ENCODE measurements at regions not wholly inside any gene's neighbourhood (a gene's known extent, or its start where the extent isn't known, plus 50 kb on each side); places are given as distances from the start of the nearest gene placed in this dataset.
"Not testable (repeated sequence)": the region's sequence is repeated elsewhere in the genome, so short reads cannot be mapped to it uniquely, and the experiment has no call there.

DNA sequence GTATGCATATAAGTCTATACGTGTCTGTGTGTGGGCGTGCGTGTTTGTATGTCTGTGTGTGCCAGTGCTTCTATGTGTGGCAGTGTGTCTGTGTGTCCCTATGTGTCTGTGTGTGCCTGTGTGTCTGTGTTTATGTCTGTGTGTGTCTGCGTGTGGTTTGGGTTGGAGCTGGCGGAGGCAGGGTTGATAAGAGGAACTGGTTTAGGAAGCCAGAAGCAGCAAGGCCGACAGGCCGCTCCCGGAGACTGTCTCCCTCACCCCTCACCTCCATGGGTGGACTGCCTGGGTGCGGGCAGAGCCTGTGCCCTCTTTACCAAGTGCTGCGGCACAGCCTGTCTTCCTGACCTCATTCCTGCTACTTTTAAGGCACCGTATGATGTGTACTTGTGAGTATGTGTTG, 327.1 kb upstream of the B3GAT1 start:
- no peak for DNase-seq

DNA sequence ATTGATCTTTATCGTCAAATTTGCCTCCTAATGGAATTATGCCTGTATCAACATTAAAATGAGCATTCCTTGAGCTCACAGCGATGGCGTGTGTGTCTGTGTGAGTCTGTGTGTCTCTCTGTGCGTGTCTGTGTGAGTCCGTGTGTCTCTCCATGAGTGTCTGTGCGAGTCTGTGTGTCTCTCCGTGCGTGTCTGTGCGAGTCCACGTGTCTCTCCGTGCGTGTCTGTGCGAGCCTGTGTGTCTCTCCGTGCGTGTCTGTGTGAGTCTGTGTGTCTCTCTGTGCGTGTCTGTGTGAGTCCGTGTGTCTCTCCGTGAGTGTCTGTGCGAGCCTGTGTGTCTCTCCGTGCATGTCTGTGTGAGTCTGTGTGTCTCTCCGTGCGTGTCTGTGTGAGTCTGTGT, 326.5 kb upstream of the B3GAT1 start:
- DNase-seq, result no peak

DNA sequence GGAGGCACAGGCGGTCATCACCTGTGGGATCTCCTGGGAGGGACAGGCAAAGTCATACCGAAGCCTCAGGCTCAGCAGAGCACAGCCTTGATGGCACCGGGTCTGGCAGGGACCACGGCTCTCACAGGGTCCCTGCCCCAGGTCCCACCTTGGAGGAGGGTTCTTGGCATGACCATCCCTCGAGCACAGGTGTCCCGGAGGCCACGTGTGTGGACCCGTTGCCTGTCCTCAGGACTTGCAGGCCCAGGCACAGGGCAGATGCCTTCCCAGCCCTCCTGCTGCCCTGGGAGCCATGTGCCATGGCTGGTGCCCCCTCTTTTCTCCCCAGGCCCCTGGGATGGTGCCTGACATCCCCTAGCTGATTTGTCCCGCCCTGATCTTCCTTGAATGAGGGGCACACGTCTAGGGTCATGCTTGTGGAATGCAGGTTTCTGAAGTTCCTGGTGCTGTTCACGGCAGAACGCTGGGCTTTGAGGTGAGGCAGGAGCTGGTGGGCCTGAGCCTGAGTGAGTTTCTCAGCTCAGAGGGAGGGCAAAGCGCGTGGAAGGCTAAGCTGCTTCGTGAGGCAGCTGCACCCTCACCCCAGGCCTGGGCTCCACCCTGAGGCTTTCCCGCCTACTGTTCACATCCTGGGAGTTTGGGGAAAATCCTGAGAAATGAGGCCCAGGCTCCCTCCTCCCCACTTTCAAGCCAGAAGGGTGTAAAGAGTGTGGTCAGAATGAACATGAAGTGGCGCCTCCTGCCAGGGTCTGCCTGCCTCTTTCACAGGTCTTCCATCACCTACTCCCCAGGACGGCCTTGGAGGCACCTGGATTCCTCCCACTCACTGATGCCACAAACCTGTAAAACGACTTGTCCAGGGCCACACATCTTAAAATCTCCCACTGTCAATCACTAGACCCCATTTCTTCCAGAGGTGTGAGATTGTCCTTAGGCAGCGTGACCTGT, 325.8 kb upstream of the B3GAT1 start:
- DNase-seq, result no peak

DNA sequence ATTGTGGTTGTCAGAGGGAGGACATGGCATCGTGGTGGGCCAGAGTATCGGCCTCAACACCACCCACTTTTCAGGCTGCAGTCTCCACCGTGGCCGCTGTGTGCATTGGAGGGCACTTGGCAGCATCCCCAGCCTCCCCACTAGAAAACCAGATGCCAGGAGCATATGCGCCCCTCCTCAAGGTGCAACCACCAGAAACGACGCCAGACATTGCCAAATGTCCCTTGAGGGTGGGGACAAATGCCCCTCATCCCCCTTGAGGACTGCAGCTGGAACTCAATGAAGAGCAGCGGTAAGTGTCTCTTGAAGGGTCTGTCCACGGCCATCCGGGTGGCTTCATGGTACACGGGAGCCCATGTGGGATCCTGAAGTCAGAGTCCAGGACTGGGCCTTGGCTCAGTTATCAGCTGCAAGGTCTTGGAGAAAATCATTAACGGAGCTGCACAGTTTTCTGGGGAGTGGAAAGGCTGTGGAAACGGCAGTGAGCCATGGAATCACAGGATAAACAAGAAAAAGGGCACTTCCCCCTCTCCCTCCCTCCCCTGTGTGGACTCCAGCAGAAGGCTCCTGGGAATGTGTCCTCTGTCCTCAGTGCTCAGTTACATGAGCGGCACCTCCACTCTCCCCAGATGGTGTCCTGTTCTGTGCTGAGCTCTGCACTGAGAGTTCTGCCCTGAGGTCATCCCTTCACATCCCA, 324.4 kb upstream of the B3GAT1 start:
- DNase-seq, result no peak

- no peak for DNase-seq
Observed at GRCh38 chr11:134734894-134735293, 322.9 kb upstream of the B3GAT1 start.

DNA sequence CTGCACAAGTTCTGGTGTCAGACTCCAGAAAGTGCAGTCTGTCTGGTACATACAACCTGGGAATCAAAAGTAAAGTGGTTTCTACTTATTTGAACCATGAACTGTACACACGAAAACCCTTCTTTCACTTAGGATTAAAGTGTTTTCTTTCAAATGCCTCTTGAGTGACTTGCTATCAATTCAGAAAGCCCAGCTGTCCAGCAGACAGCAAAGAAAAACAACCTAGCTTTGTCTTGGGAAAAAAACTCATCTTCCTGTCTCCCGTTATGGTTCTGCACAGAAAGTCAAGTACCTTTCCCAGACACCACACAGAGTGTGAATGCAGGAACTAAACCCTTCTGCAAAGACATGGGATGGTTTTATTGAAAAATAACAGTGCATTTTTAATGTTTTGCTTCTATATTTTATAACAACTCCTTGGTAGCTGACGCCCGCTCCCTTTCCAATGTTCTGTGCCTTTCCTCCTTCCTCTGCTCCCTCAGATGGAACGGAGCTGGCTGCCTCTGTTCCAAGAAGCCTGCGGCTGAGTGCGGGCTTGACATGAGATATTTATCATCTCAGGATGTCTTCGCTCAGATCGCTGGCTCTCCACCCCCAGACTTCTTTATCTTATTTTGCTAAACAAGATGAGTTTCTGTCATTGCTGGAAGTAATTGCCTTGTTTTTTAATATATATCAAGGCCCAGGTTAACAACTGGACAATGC, 322.3 kb upstream of the B3GAT1 start:
- no peak for DNase-seq

DNA sequence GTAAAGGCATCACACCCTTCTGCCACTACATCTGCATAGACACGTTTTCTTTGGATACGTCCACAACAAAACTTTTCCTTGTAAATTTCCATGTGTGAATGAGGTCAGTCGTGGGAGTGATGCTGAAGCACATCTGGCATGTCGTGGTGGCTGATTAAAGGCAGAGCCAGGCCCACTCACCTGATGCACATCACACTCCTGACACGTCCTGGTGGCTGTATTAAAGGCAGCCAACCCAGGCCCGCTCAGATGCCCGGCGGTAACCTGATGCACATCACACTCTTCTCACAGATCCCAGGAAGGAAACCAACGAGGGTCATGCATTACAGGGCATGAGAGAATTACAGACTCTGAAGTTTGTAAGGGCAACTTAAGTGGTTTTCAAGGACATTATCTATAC, 321.6 kb upstream of the B3GAT1 start:
- no peak for DNase-seq

- no peak for DNase-seq
Observed at GRCh38 chr11:134731213-134731961, 319.3 kb upstream of the B3GAT1 start.

- DNase-seq, result no peak
Observed at GRCh38 chr11:134730561-134731212, 318.6 kb upstream of the B3GAT1 start.

GRCh38 chr11:134730101-134730500, 318.1 kb upstream of the B3GAT1 start:
- no peak for DNase-seq

GRCh38 chr11:134728186-134728585, 316.1 kb upstream of the B3GAT1 start:
- no peak for DNase-seq

DNA sequence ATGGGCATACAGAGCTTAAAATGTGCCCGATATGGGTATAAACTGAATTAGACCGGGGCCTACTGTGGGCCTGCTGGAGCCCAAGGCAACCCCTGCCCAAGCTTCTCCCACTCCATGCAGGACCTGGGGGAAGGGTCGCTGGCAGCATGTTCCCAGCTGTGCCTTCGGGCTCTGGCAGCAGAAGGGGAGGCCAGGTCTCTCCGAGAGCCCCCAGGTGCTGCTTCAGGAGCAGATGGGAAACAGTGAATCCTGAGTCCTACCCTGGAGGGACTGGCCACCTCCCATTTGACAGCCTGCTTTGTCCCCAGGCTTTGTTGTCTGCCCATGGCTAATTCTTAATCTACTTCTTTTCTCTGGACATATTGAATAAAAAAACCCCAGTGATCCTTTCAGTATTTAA, 315.6 kb upstream of the B3GAT1 start:
- DNase-seq, result no peak

DNA sequence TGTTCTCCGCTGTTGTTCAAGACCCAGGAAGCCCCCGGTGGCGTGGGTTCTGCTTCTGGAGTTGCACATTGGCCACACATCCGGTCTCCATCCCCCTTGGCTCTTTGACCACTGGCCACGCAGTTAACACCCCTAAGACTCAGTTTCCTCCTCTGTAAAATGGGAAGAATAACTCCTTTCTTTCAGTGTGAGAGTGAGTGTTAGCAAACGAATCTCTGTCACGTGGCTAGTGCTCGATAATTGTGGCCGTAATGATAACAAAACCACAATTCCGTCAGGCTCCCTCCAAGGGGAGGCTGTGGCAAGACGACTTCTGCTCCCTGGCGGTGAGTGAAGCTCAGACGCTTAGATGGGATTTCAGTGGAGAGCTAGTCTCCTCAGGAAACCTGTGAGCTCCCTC, 315.2 kb upstream of the B3GAT1 start:
- no peak for DNase-seq

DNA sequence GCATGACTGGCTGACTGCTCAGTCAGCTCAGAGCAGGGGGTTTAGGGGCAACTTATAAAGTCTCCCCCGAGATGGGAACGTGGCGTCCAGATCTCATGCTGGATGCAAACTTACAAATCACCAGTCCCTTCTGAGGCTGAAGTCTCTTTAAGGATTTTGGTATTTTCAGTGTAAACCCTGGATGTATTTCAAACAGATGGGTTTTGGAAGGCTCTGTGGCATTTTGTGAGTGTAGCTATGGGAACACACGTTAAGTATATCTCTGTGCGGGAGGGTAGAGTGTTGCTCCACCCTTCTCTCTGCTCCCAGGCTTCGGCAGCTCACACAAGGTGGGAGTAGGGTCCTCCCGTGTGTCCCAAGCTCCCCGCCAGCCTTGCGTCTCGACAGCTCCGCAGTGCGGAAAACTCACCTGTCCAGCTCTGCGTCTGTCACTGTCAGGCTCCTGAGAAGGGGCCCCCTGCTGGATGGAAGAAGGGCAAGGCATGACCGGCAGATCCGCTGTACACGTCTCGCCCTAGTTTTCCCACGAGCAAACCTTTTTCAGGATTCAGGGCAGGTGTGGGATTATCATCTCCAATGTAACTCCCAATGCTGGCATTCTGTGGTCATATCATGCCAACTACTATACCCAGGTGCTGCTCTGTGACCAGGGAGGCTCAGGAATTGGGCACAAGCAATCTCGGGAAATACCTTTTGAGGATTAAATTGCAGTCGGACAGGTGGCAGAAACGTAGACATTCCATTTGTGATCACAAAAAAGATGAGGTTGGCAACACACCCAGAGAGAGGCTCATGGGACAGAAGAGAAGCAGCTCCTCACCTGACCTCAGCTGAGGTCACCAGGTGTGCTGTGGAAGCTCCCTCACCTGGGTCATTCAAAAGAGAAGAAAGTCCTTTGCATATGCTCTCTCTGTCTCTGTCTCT, 313.9 kb upstream of the B3GAT1 start:
- no peak for DNase-seq

DNA sequence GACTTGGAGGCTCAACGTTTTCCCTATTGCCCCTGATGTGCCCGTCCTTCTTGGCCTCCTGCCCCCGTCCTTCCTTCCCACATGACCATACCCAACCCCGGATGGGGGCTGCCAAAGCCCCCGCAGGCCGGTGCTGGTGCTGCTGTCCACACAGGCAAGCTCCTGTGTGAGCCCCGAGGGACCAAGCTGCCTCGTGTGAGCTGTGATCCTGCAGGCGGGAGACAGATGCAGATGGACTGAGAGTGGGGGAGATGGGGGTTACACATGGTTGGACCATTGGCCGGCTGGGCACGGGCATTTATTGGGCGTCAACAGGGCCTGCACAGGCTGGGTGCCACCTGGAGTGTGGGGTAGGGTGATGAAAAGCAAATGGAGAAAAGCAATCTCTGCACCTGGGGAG, 313.2 kb upstream of the B3GAT1 start:
- DNase-seq, result no peak

- DNase-seq, result no peak
Observed at GRCh38 chr11:134724779-134725140, 312.7 kb upstream of the B3GAT1 start.

DNA sequence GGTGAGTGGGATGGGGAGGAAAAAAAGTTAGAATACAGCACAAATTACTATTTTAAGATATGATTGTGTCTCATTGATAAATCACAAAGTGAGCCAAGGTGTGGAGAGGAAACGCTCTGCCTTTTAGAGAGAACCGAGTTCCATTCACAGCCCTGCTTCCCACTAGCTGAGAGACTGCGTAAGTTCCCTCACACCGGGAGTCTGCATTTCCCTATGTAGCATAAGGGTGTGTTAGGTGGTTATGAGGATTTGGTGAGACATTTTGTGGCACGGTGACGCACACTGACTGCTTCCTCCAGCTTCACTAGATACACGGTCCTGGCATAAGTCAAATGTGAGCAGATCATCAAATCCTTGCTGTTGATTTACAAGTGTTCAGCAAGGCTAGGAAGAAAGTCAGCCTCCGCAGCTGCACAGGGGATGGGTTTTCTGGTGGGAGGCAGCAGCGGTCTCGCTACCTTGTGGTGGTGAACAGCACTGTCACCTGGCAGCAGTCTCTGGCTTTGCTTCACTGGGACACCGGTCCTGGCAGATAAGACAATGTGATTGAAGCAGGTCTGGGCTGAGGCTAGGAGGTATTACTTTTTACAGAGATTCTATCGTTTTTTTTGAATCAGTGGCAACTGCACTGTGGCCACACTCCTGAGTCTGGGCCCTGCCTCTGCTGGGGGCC, 312.2 kb upstream of the B3GAT1 start:
- no peak for DNase-seq

GRCh38 chr11:134720691-134721070, 308.6 kb upstream of the B3GAT1 start:
- DNase-seq, result not testable (repeated sequence)

DNA sequence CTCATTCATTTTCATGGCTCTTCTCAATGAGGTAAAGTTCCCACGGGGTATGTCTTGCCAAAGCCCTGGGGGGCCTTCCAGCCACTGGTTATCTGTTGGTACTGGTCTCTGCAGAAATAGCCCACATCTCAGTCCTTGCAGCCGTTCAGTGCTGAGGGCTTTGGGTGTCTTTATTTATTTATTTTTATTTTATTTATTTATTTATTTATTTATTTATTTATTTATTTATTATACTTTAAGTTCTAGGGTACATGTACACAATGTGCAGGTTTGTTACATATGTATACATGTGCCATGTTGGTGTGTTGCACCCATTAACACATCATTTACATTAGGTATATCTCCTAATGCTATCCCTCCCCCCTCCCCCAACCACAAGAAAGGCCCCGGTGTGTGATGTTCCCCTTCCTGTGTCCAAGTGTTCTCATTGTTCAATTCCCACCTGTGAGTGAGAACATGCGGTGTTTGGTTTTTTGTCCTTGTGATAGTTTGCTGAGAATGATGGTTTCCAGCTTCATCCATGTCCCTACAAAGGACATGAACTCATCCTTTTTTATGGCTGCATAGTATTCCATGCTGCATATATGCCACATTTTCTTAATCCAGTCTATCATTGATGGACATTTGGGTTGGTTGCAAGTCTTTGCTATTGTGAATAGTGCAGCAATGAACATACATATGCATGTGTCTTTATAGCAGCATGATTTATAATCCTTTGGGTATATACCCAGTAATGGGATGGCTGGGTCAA, 308.1 kb upstream of the B3GAT1 start:
- DNase-seq, result not testable (repeated sequence)

DNA sequence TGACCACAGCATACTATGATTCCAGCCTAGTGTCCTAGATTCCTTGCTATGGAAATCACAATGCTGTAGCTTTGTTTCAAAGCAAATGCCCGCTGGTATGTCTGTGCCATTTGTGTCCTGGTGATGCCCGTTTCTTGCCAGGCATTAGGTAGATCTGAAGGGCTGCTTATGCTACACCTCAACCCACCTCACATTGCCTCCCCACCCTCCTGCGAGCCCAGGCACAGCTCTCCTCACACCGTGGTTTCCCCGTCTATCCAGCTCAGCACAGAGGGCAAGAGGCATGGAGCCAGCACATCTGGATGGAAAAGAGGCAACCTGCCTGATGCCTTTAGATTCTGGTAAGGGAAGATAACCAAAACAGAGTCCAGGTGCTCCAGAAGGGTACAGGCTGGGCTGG, 307.4 kb upstream of the B3GAT1 start:
- DNase-seq, result no peak

All from CD4-positive, alpha-beta T cell treated with Interleukin-10 for 1 hour (primary cell).